Right ventricle myocardium inferior (tissue), 1 donor: ENCODE measurements at regions not wholly inside any gene's neighbourhood (a gene's known extent, or its start where the extent isn't known, plus 50 kb on each side); places are given as distances from the start of the nearest gene placed in this dataset.
A peak's percentile ranks its signal among the peaks of the same experiment; 100 is the strongest.
"Not testable (repeated sequence)": the region's sequence is repeated elsewhere in the genome, so short reads cannot be mapped to it uniquely, and the experiment has no call there.

Experiments
- ATAC-seq: fragments of 200-7000 bp; cut with Tn5 transposase; one replicate; pipeline ENCODE4 v1.9.1; 2020; ENCODE audit warnings: mild to moderate bottlenecking, moderate library complexity
- DNase-seq: peaks from one replicate; pipeline ENCODE4 v3.0.0; 2021; ENCODE audit errors: missing footprints
- intact Hi-C: fragments of 100-400 bp; cut with DNase I; formaldehyde crosslinking; loops from one replicate; pipeline ENCODE4 v1.11.0; 2022
- donor health status: DM: no; HTN: yes; CAD: no; lungs with severe emphysema.

DNA sequence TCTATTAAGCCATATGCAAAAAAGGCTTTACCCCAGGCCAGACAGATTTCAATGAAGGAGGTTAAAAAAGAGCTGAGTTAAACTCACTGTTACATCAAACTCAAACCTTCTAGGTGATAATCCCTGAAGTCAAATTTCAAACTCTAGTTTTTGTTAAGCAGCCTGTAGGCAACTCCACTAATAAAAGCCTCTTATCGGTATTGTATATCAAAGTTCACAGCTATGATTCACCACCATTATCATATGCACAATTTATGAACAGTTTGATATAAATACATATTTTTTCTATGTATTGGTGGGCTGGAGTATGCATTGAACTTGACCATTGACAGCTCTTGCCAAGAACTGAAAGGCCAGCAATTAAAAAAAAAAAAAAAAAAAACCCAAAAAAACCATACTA is 308.2 kb downstream of the BTBD3 start:
- DNase-seq: no peak
- no peak for ATAC-seq
- intact Hi-C loops: no loop called here

DNA sequence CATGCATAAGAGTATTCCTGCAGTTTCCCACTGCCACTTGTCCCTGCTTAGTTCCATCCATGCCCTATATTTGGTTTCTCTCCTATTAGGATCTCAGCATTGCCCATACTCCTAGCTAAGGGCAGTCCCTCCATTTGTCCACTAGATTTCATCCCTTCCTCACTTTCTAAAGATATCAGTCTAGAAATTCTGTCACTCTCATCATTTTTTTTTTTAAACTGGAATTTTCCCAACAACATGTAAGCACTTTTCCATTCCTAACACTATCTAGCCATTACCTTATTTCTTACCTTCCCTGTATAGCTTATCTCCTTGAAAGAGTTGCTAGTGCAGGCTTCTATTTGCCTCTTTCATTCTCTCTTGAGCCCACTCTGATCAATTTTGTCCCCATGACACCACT is 312.2 kb downstream of the BTBD3 start:
- ATAC-seq (no peak), DNase-seq (no peak)
- intact Hi-C loops: no loop called here

DNA sequence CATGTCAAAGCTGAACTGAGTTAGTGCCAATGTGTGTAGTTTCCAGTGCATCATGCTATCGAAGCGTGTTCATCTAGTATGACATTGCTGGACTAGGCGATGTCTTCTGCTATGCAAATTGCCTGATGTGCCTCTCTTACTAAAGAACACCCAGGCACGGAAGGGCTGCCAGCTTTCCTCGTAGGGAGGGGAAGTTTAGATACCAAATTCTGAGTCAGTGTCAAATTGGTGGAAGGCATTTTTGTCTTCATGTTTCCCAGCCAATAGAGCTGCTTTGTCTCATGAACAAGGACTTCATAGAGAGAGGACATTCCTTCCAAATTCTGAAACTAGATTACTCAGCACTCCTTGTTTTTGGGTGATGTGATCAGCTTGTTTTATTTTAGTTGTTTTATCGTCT is 320.1 kb downstream of the BTBD3 start:
- DNase-seq (peak; percentile 67), ATAC-seq (peak; percentile 65)
- intact Hi-C loops: no loop called here

DNA sequence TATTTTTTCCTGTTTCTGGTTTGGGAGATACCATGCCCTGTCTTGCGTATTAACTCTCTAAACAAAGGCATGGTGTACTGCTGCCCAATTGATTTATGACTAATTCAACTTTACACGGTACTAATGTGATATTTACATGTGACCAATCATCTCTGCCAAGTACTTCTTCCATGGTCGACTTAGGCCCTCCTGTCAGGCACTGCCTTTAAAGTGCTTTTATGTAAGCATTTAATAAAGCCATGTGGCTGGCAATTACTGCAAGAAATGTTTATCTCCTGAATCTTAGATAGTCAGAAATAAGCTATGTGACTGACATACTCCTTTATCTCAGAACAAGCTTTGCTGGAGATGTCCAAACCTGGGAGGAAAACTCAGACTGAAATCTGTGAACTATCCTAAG is 323.4 kb downstream of the BTBD3 start:
- intact Hi-C loops: no loop called here
- no peak for DNase-seq
- no peak for ATAC-seq

DNA sequence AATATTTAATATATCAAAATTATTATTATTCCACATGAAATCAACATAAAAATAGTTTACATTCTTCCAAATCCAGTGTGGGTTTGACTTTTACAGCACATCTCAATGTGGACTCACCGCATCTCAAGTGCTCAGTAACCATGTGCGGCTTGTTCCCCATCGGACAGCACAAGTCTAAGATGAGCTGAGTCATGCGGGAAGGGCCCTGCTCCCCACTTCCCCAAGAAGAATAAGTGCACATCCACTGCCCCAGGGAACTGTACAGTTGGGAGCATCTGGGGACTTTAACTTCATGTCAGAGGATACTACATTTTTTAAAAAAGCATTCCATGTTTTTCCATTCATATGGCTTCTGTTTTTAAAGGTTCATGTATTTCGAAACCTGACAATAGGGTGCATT is 325.6 kb downstream of the BTBD3 start:
- ATAC-seq: no peak
- DNase-seq: no peak
- intact Hi-C loops: no loop called here

DNA sequence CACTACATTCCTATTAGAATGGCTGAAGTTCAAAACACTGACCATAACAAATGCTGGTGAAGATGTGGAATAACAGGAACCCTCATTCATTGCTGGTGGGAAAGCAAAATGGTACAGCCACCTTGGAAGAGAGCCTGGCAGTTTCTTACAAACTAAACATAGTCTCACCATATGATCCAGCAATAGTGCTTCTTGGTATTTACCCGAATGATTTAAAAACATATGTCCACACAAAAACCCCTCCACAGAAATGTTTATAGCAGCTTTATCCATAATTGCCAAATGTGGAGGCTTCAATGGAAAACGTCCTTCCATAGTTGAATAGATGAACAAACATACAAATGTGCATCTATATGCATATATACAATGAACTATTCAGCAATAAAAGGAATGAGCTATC is 330.8 kb downstream of the BTBD3 start:
- intact Hi-C loops: no loop called here
- no peak for ATAC-seq
- DNase-seq: no peak

DNA sequence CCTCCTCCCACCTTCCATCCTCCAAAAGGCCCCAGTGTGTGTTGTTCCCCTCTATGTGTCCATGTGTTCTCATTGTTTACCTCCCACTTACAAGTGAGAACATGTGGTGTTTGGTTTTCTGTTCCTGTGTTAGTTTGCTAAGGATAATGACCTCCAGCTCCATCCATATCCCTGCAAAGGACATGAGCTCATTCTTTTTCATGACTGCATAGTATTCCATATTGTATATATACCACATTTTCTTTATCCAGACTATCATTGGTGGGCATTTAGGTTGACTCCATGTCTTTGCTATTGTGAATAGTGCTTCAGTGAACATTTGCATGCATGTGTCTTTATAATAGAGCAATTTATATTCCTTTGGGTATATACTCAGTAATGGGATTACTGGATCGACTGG is 333.0 kb downstream of the BTBD3 start:
- DNase-seq, intact Hi-C loops, ATAC-seq: not testable (repeated sequence)

DNA sequence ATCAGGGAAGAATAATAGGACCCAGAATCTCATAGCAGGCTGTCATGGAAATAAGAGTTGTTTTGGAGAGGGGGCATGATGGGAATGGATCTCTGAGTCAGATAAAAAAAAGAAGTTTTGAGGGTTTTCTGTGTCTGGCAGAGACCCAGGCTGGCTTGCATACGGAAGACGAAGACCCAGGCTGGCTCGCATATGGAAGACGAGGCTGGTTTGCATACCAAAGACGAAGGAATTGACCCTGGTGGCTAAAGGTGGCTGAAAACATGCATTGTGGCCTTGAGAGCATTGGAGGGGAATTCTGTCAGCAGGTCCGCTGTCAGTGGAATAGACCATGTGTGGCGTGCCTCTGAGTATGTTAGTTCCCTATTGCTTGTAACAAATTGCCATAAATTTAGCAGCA is 335.1 kb downstream of the BTBD3 start:
- DNase-seq (no peak), ATAC-seq (no peak)
- intact Hi-C loops: no loop called here

DNA sequence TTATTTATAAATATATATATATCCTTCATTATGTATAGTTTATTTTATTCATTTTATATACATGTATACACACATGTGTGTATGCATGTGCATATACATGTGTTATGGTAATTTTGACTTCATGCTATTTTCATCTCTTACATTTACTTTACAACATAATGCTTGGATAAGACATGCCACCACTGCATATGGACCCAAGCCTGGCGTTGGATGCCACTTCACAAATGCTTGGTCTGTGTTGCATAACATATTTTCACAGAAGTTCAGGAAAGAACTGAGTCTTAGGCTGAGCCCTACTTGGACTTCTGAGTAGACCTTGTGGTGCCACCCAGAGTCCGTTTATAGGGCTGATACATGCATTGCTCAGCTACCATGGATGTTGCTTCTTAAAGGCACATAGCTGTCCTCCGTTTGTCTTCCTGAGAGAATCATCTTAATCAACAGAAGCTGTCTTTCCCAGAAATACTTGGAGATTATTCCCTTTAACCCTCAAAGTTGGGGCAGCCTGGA is 337.8 kb downstream of the BTBD3 start:
- DNase-seq: no peak
- no peak for ATAC-seq

DNA sequence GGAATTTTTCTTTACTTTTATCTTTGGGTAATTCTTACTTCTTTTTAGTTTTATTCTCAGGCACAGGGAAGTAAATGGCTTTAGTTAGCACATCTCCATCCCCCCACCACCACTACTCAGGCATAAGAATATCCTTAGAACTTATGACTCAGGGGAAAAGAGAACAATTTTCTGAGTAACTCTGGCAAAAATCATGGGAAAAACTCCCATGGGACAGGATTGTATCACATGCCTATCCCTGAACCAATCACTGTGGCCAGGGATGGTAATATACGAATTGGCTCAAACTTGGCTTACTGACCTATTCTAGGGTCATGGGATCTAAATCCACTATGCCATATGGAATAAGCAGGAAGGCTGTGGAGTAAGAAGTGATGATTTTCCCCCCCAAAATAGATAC is 339.1 kb downstream of the BTBD3 start:
- ATAC-seq: no peak
- DNase-seq: no peak
- intact Hi-C loops: no loop called here

More for the DNA sequence above, 337.8 kb downstream of the BTBD3 start:
- intact Hi-C loops: no loop called here

DNA sequence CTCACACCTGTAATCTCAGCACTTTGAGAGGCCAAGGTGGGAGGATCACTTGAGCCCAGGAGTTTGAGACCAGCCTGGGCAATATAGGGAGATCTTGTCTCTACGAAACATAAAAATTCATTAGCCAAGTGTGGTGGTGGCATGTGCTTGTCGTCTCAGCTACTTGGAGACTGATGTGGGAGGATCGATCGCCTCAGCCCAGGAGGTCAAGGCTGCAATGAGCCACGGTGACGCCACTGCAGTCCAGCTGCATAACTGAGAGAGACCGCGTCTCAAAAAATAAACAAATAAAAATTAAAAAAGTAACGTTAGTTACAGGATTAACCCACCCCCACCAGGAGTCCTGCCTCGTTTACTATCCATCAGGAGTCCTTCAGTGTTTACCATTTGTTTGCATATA is 345.1 kb downstream of the BTBD3 start:
- intact Hi-C loops: no loop called here
- DNase-seq: no peak
- no peak for ATAC-seq

DNA sequence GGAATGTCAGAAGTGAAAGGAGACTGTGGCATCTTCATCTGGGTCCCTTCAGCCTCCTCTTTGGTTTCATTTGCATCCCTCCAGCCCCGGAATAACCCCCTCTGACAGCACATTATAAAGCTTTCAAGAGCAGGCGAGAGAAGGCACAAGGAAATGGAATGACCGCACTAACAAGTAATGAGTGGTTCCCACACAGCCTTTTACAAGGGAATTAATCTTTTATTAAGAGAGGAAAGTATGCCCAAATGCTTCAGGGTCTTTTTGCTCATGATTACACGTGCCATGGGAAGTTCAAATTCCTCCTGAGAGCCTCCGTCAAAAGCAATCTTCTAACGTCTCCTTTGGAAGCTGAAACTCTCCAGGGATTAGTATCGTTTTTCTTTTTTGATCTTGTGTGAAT is 347.0 kb downstream of the BTBD3 start:
- intact Hi-C loops: no loop called here
- ATAC-seq (no peak), DNase-seq (no peak)

DNA sequence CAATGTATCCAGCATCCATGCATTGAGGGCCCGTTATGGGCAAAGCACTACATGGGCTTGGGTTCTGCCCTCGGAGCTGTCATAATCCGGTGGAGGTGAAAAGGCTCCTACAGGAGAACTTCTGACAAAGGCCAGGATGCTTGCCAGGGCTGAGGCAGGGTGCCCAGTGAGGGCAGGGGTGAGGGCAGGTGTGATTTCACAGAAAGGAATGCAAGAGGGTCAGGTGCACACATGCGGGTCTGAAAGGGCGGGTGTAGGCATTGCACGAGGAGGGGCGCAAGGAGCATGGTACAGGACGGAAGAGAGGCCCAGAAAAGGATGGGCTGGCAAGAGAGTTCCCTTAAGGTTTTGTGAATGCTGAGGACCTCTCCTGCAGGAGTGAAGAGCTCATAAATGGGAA is 348.0 kb downstream of the BTBD3 start:
- no peak for DNase-seq
- no peak for ATAC-seq
- intact Hi-C loops: no loop called here

DNA sequence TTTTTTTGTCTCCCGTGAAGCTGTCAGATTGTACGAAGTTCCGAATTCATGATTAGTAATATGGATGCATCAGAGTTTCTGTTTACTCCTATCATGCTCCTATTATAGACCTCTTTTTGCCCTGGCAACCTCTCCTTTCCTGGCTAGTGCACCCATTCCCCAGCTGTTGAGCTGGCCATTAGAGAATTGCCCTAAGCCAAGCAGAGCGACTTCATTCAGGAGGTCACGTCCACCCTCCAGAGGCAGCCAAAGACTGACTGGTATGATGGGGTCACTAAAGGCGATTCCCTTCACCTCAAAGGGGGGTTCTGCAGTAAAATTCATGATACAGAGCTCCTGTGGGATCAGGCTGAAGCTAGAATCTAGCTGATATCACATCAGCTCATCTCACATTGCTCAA is 351.9 kb downstream of the BTBD3 start:
- DNase-seq (peak; percentile 47), ATAC-seq (peak; percentile 52)
- intact Hi-C loops: no loop called here

DNA sequence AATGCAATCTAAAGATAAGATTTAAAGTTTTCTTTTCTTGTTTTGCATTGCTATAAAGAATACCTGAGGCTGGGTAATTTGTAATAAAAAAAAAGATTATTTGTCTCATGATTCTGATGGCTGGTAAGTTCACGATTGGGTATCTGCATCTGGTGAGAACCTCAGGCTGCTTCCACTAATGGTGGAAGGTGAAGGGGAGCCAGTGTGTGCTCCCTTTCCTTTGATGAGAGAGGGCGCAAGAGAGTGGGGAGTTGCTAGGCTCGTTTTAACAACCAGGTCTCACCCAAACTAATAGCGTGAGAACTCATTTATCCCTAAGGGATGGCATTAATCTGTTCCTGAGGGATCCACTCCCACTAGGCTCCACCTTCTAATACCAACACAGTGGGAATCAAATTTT is 353.2 kb downstream of the BTBD3 start:
- ATAC-seq (no peak), DNase-seq (no peak)
- intact Hi-C loops: no loop called here

DNA sequence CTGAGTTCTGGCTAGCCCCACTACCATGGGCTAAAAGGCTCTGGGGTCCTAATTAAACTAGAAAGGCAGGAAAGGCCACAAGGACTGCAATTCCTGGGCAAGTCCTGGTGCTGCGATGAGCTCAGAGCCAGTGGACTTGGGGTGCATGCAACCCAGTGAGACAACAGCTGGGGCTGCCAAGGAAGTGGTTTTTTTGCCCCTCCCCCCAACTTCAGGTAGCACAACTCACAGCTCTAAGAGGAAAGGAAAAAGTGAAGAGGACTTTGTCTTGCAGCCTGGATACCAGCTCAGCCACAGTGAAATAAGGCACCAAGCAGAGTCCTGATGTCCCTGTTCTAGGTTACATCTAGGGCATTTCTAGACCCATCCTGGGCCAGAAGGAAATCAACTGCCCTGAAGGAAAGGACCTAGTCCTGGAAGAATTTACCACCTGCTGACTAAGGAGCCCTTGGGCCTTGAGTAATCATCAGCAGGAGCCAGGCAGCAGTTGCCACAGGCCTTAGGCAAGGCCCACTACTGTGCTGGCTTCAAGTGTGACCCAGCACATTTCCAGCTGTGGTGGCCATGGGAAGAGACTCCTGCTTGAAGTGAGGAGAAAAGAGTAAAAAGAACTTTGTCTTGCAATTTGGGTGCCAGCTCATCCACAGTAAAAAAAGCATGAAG is 358.4 kb downstream of the BTBD3 start:
- DNase-seq: no peak
- intact Hi-C loops: no loop called here
- ATAC-seq: no peak

DNA sequence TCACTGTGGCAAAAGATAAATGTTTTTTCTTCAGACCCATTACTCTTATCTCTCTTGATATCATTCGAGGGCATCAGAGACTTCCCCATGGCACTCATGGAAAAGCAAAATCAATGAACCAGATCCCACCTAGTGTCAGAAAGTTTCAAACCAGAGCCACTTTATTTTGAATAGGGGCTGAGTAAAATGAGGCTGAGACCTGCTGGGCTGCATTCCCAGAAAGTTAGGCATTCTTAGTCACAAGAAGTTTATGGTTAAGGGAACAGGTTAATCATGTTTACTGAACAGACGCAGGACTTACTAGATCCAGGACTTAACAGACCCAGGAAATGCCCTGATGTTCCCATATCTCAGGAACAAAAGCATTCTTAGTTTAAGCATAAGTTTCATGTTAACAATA is 369.9 kb downstream of the BTBD3 start:
- DNase-seq: no peak
- no peak for ATAC-seq
- intact Hi-C loops: no loop called here

DNA sequence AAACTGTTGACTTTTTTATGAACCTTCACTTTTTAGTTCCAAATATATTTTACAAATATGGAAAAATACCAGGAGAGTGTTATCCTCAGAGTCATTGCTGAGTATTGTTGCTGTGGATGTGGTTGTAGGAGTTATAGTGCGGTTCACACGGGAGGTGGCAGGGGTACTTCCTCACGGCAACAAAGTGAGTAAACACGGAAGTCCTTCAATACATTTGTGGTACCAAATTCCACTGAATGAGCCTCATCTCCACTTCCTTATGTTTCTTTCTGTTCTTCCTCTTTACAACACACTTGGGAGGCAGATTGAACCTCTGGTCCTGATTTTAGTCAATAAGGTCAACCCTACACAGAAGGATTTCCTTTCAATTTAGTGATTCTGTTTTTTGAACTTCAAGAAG is 371.8 kb downstream of the BTBD3 start:
- intact Hi-C loops: no loop called here
- DNase-seq (no peak), ATAC-seq (no peak)

DNA sequence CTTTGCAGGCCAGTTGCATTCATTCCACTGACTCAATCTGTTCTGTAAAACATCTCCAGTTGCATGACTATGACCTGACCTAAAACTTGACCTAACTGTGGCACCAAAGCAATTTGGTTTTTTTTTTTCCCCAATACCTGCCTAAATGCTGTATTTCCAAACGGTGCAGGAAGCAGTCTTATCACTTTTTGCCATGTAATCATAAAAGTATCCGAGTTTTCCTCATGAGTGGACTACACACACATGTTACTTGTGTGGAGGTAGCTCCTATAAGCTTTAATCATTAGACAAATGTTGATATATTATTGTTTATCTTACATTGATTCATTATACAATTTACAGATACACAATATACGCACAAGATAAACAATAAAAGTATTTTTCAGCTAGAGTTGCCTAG is 373.7 kb downstream of the BTBD3 start:
- DNase-seq (no peak), ATAC-seq (no peak)
- intact Hi-C loops: no loop called here

DNA sequence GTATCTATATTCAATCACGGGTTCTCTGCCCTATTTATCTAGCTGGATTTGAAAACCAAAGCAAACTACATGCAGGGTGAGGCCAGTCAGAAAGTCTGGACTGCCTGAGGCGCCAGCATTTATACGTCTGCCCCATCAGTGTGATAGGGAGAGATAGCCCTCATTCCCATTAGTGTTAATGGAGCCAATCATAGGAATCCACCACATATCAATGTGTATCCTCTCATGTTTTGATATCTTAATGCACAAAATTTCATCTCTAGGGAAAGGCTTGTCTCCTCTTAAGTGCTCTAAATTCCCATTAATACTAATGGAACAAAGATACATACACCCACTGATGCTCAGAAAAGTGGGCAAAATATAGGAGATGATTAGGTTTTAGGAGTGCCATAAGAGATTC is 376.2 kb downstream of the BTBD3 start:
- intact Hi-C loops: no loop called here
- DNase-seq (no peak), ATAC-seq (no peak)

DNA sequence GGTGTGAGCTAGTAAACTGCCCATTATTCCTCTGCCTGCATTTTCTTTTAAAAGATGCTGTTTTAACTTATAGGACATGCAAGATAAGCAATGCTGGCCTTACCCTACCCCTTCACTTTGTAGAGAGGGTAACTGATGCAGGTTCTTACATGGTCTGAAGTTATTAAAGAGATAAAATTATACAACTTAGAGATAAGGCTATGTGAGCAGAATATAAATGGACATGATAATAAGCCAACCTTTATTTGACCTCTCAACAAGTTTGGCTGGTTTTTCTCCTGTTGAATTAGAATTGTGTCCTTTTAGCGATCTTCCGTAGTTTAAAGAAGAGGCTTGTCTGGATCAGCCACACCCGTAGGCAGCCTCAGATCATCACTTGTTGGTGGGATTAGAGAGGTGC is 377.0 kb downstream of the BTBD3 start:
- ATAC-seq: no peak
- no peak for DNase-seq
- intact Hi-C loops: no loop called here
